Activated naive CD4-positive, alpha-beta T cell treated with anti-CD3 and anti-CD28 coated beads, Interleukin-2, amount 50 U/mL, for 72 hours (primary cell): ENCODE measurements at regions not wholly inside any gene's neighbourhood (a gene's known extent, or its start where the extent isn't known, plus 50 kb on each side); places are given as distances from the start of the nearest gene placed in this dataset.
"Not testable (repeated sequence)": the region's sequence is repeated elsewhere in the genome, so short reads cannot be mapped to it uniquely, and the experiment has no call there.

Experiments
- ATAC-seq, 2 donors: fragments of 150-1000 bp; cut with Tn5 transposase; 2 replicates each; pipeline ENCODE4 v1.10.0; 2021; ENCODE audit warnings: mild to moderate bottlenecking in 2 of 2, moderate library complexity in 2 of 2
- DNase-seq, 2 donors: peaks; one replicate each; pipeline ENCODE4 v3.0.0; 2021 to 2022; ENCODE audit warnings: low spot score in 2 of 2
- H3K27ac Mint-ChIP-seq, 2 donors: one replicate each; pipeline ENCODE4 v1.8.0; 2022; ENCODE audit warnings: mild to moderate bottlenecking in 2 of 2, mixed read lengths in 2 of 2
- H3K36me3 Mint-ChIP-seq, 2 donors: one replicate each; pipeline ENCODE4 v1.8.0; 2022; ENCODE audit warnings: mixed read lengths in 2 of 2
- H3K9me3 Mint-ChIP-seq, 2 donors: one replicate each; pipeline ENCODE4 v1.8.0; 2022; ENCODE audit warnings: mixed read lengths in 2 of 2

- not testable (repeated sequence) for DNase-seq, ATAC-seq, H3K9me3 Mint-ChIP-seq, H3K27ac Mint-ChIP-seq
- peaks cover 4 to 10% of the 10 kb centered on the region in 2 donors for H3K36me3 Mint-ChIP-seq
Observed at GRCh38 chr1:144140243-144140642, 168.5 kb upstream of the FAM72C start.

GRCh38 chr1:144105006-144105405 is 133.2 kb upstream of the FAM72C start:
- DNase-seq = peak in 1 of 2 donors; percentile 31
- not testable (repeated sequence) for H3K36me3 Mint-ChIP-seq, H3K9me3 Mint-ChIP-seq, H3K27ac Mint-ChIP-seq, ATAC-seq

DNA sequence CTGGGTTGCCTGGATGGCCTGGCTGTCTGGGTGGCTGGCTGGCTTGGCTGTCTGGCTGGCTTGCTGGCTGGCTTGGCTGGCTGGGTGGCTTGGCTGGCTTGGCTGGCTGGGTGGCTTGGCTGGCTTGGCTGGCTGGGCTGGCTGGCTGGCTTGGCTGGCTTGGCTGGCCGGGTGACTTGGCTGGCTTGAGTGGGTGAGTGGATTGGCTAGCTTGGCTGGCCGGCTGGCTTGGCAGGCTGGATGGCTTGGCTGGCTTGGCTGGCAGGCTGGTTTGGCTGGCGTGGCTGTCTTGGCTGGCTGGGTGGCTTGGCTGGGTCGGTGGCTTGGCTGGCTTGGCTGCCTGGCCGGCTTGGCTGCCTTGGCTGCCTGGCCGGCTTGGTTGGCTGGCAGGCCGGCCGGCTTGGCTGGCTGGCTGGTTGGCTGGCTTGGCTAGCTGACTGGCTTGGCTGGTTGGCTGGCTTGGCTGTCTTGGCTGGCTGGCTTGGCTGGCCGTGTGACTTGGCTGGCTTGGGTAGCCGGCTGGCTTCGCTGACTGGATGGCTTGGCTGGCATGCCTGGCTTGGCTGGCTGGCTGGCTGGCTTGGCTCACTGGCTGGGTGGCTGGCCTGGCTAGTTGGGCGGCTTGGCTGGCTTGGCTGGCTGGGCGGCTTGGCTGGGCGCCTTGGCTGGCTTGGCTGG is 132.4 kb upstream of the FAM72C start:
- not testable (repeated sequence) for H3K36me3 Mint-ChIP-seq, H3K9me3 Mint-ChIP-seq, ATAC-seq, H3K27ac Mint-ChIP-seq
- DNase-seq = peak; percentile 51 to 85

DNA sequence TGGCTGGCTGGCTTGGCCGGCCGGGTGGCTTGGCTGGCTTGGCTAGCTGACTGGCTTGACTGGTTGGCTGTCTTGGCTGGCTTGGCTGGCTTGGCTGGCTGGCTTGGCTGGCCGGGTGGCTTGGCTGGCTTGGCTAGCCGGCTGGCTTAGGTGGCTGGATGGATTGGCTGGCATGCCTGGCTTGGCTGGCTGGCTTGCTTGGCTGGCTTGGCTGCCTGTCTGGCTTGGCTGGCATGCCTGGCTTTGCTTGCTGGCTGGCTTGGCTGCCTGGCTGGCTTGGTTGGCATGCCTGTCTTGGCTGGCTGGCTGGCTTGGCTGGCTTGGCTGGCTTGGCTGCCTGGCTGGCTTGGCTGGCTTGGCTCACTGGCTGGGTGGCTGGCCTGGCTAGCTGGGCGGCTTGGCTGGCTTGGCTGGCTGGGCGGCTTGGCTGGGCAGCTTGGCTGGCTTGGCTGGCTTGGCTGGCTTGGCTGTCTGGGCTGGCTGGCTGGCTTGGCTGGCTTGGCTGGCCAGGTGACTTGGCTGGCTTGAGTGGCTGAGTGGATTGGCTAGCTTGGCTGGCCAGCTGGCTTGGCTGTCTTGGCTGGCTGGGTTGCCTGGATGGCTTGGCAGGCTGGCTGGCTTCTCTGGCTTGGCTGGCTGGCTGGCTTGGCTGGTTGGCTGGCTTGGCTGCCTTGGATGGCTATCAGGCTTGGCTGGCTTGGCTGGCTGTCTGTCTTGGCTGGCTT is 131.5 kb upstream of the FAM72C start:
- not testable (repeated sequence) for ATAC-seq, H3K36me3 Mint-ChIP-seq

GRCh38 chr1:144102046-144102745 is 130.4 kb upstream of the FAM72C start:
- H3K9me3 Mint-ChIP-seq, H3K36me3 Mint-ChIP-seq, ATAC-seq, H3K27ac Mint-ChIP-seq: not testable (repeated sequence)
- peak; percentile 3 to 63 for DNase-seq

More for the DNA sequence above, 131.5 kb upstream of the FAM72C start:
- not testable (repeated sequence) for H3K27ac Mint-ChIP-seq, H3K9me3 Mint-ChIP-seq
- peak; percentile 42 to 84 for DNase-seq

DNA sequence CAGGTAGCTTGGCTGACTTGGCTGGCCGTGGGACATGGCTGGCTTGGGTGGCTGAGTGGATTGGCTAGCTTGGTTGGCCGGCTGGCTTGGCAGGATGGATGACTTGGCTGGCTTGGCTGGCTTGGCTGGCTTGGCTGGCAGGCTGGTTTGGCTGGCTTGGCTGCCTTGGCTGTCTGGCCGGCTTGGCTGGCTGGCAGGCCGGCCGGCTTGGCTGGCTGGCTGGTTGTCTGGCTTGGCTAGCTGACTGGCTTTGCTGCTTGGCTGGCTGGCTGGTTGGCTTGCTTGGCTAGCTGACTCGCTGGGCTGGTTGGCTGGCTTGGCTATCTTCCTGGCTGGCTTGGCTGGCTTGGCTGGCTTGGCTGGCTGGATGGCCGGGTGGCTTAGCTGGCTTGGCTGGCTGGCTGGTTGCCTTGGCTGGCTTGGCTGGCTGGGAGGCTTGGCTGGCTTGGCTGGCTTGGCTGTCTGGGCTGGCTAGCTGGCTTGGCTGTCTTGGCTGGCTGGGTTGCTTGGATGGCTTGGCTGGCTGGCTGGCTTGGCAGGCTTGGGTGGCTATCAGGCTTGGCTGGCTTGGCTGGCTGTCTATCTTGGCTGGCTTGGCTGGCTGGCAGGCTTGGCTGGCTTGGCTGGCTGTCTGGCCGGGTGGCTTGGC is 129.7 kb upstream of the FAM72C start:
- DNase-seq (peak; percentile 2 to 66), ATAC-seq (no peak)
- Mint-ChIP-seq H3K36me3 (no peaks in the 10 kb centered on the region), H3K27ac (no peak overlapping the region), H3K9me3 (no peaks in the 10 kb centered on the region)

DNA sequence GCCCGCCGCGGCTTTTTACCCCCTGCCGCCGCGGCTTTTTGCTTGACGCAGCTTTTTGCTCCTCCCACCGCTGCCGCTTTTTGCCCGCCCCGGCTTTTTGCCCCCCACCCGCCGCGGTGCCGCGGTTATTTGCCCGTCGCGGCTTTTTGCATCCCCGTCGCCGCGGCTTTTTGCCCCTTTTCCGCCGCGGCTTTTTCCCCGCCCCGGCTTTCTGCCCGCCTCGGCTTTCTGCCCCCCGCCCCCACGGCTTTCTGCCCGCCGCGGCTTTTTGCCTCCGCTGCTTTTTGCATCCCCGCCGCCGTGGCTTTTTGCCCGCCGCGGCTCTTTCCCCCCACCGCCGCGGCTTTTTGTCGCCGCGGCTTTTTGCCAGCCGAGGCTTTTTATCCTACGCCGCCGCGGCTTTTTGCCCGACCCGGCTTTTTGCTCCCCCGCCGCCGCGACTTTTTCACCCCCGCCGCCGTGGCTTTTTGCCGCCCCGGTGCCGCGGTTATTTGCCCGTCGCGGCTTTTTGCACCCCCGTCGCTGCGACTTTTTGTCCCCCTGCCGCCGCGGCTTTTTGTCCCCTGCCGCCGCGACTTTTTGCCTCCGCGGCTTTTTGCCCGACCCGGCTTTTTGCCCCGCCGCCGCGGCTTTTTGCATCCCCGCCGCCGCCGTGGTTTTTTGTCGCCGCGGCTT is 105.5 kb upstream of the FAM72C start:
- H3K36me3 Mint-ChIP-seq, H3K9me3 Mint-ChIP-seq, ATAC-seq: not testable (repeated sequence)
- H3K27ac Mint-ChIP-seq = peak overlapping the region in 1 of 2 donors; percentile 44
- peak; percentile 21 to 53 for DNase-seq

DNA sequence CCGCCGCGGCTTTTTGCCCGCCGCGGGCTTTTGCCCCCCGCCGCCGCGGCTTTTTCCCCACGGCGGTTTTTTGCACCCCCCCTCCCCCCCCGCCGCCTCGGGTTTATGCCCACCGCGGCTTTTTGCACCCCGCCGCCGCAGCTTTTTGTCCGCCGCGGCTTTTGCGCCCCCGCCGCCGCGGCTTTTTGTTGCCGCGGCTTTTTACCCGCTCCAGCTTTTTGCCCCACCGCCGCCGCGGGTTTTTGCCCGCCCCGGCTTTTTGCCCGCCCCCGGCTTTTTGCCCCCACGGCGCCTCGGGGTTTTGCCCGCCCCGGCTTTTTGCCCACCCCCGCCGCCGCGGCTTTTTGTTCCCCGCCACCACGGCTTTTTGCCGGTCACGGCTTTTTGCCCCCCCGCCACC is 104.9 kb upstream of the FAM72C start:
- H3K27ac Mint-ChIP-seq, ATAC-seq, H3K36me3 Mint-ChIP-seq, H3K9me3 Mint-ChIP-seq: not testable (repeated sequence)
- DNase-seq = peak in 1 of 2 donors; percentile 1

- not testable (repeated sequence) for H3K9me3 Mint-ChIP-seq, DNase-seq, H3K36me3 Mint-ChIP-seq, H3K27ac Mint-ChIP-seq
- peak; percentile 73 to 83 for ATAC-seq
Observed at GRCh38 chr1:144070394-144071053, 98.7 kb upstream of the FAM72C start.

DNA sequence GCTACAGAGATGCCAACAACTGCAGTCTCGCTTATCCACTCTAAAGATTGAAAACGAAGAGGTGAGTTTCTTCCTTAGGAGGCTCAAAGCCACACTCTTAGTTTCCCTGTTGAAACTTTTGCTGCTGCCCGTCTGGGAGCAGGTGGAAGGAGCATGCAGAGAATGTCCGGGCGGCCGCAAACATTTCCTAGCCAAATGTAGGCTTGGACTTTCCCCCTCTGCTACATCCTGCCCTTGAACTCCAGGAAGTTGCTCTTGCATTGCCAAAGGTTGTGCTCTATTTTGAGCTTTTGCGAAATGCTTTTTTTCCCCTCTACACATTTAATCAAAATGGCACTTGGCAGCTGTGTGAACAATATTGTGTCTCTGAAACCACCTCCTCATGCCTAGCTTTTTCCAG is 95.3 kb upstream of the FAM72C start:
- not testable (repeated sequence) for DNase-seq, H3K27ac Mint-ChIP-seq, H3K9me3 Mint-ChIP-seq, ATAC-seq, H3K36me3 Mint-ChIP-seq

DNA sequence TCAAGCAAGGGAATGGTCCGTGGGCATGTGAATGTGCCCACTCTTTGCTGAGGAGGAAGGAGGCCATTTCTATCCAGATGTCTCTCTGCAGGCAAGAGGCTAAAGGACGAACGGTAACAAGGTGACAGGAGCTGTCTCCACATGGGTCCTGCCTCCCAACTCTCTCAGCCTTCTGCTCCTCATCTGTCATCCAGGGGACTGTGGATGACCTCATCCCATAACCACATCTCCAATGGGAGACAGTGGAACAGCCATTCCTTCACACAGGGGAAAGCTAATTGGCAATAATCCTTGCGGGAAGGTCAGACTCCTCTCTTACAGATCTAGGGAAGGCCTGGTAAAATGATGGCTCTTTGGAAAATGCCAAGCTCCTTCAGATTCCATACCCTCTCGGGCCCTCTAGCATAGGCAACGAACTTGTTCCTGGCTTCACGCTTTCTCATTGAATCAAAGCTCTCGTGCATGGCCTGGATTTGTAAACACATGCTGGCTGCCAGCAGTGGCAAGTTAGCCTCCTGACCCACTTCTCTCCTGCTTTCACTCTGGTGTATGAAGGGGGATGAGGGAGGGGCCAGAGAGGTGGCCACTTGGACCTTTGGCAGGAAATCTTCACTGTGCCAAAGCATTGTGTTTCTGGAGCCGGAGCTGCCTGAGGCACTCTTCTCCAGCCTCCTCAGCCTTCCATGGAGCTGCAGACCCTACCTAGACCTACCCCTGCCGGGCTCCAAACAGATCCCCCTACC is 94.5 kb upstream of the FAM72C start:
- not testable (repeated sequence) for H3K36me3 Mint-ChIP-seq, DNase-seq, H3K9me3 Mint-ChIP-seq, H3K27ac Mint-ChIP-seq, ATAC-seq

DNA sequence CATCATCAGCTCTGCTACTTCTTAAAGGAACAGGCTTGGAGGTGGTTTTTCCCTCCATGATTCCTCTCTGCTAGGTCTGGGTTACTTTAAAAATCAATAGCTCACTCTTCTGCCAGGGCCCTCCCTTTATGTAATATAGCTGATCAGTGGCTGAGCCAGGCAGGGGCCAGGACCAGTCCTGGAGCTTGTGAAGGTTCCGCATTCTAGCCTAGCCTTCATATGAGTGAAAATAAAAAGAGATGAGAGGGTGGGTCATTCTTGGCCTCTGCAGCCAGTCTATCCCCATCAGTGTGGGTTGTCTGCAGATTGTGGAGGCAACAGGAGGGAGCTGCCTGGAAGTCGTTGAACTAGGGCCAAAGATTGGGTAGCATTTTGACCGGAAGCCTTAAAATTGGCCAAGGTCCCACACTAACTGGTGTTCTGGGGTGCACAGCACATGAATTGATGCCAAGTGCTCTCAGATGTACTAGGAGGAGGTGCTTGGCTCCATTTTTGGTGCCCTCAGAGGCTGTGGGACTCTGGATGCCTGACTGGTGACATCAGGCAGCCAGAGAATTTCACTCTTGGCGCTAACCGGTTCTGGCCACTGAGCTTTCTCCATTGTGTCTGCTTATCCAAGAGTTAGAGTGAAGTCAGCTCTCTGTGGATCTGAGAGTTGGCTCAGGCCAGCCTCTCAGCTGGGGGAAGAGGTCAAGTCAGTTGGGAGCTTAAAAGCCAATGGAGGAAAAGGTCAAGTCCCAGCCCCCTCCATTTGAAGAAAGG is 93.7 kb upstream of the FAM72C start:
- not testable (repeated sequence) for H3K36me3 Mint-ChIP-seq

GRCh38 chr1:144049365-144049764 is 77.6 kb upstream of the FAM72C start:
- not testable (repeated sequence) for H3K27ac Mint-ChIP-seq, DNase-seq, H3K36me3 Mint-ChIP-seq, H3K9me3 Mint-ChIP-seq, ATAC-seq

More for the DNA sequence above, 93.7 kb upstream of the FAM72C start:
- not testable (repeated sequence) for ATAC-seq, H3K27ac Mint-ChIP-seq, DNase-seq, H3K9me3 Mint-ChIP-seq

- not testable (repeated sequence) for H3K27ac Mint-ChIP-seq, H3K36me3 Mint-ChIP-seq, DNase-seq, H3K9me3 Mint-ChIP-seq
- ATAC-seq = peak in 1 of 2 donors; percentile 18
Observed at GRCh38 chr1:144046645-144047044, 74.9 kb upstream of the FAM72C start.
